IMR-90 (cell line): ENCODE measurements at regions not wholly inside any gene's neighbourhood (a gene's known extent, or its start where the extent isn't known, plus 50 kb on each side); places are given as distances from the start of the nearest gene placed in this dataset.

ENCODE experiments used
- ATAC-seq: fragments of 200-7000 bp; cut with Tn5 transposase; 2 replicates; pipeline ENCODE4 v1.9.1; 2020; ENCODE audit warnings: low read depth, mild to moderate bottlenecking, moderate library complexity
- BruUV-seq: library from RNA; stranded (reverse); fragments of 400-500 nt; replicated peaks from 2 replicates; lab custom pipeline; 2021; lab: Mats Ljungman, UMichigan
- CTCF ChIA-PET: fragments of 300-600 bp; formaldehyde crosslinking; extraction: SDS; loops from one replicate; lab custom pipeline; 2021; ENCODE audit warnings: antibody characterized with exemption; lab: Yijun Ruan, JAX
- POLR2A ChIA-PET: fragments of 300-600 bp; sonication (Branson Sonifier 250); formaldehyde crosslinking; loops from one replicate; lab custom pipeline; 2022; ENCODE audit warnings: antibody characterized with exemption; ENCODE audit not compliant: unreplicated experiment; lab: Charles Lee
- DNase-seq: peaks from one replicate; pipeline ENCODE4 v3.0.0; 2013
- H2AFZ ChIP-seq: replicated peaks from 2 replicates; pipeline ENCODE3; 2013; ENCODE audit warnings: low read length, mild to moderate bottlenecking; ENCODE audit not compliant: poor library complexity
- H2AK5ac ChIP-seq: 2 replicates; pipeline ENCODE4 v1.6.1; 2013; ENCODE audit warnings: low read depth, low read length, inconsistent platforms
- H2AK9ac ChIP-seq: replicated peaks from 2 replicates; pipeline ENCODE3; 2013; ENCODE audit warnings: mild to moderate bottlenecking, low read depth, low read length, moderate library complexity; ENCODE audit not compliant: poor library complexity
- H2BK120ac ChIP-seq: 2 replicates; pipeline ENCODE4 v1.6.1; 2013; ENCODE audit warnings: low read depth, low read length, inconsistent platforms
- H2BK15ac ChIP-seq: 3 replicates; pipeline ENCODE4 v1.6.1; 2013; ENCODE audit warnings: low read depth, low read length, inconsistent platforms
- H2BK20ac ChIP-seq: 2 replicates; pipeline ENCODE4 v1.6.1; 2013; ENCODE audit warnings: low read depth, mild to moderate bottlenecking, inconsistent platforms, low read length, moderate library complexity
- H2BK5ac ChIP-seq: 2 replicates; pipeline ENCODE4 v1.6.1; 2013; ENCODE audit warnings: mild to moderate bottlenecking, low read depth, low read length, inconsistent platforms; ENCODE audit not compliant: poor library complexity, severe bottlenecking
- H3K14ac ChIP-seq: replicated peaks from 2 replicates; pipeline ENCODE4 v1.6.1; 2013; ENCODE audit warnings: low read depth, low read length, inconsistent platforms
- H3K18ac ChIP-seq: 2 replicates; pipeline ENCODE4 v1.6.1; 2013; ENCODE audit warnings: low read depth, low read length, control low read depth
- H3K23ac ChIP-seq: 2 replicates; pipeline ENCODE4 v1.6.1; 2013; ENCODE audit warnings: low read depth, low read length, inconsistent platforms
- H3K27ac ChIP-seq: 2 replicates; pipeline ENCODE4 v1.5.1; 2013; ENCODE audit warnings: mild to moderate bottlenecking, control low read depth, low read length; ENCODE audit not compliant: insufficient read depth
- H3K27me3 ChIP-seq: 2 replicates; pipeline ENCODE4 v1.6.1; 2013; ENCODE audit warnings: low read length; ENCODE audit not compliant: control insufficient read depth, insufficient read depth
- H3K36me3 ChIP-seq: 2 replicates; pipeline ENCODE4 v1.6.1; 2013; ENCODE audit warnings: low read length, mixed read lengths; ENCODE audit not compliant: control insufficient read depth, insufficient read depth
- H3K4ac ChIP-seq: 2 replicates; pipeline ENCODE4 v1.6.1; 2013; ENCODE audit warnings: low read depth, low read length, inconsistent platforms
- H3K4me1 ChIP-seq: 2 replicates; pipeline ENCODE4 v1.6.1; 2013; ENCODE audit warnings: low read length, mixed read lengths; ENCODE audit not compliant: control insufficient read depth, insufficient read depth
- H3K4me2 ChIP-seq: 2 replicates; pipeline ENCODE4 v1.6.1; 2013; ENCODE audit warnings: low read depth, mild to moderate bottlenecking, control low read depth, low read length, moderate library complexity
- H3K4me3 ChIP-seq: 2 replicates; pipeline ENCODE4 v1.5.1; 2013; ENCODE audit warnings: low read depth, mild to moderate bottlenecking, control low read depth, low read length, moderate library complexity; ENCODE audit not compliant: insufficient read depth
- H3K56ac ChIP-seq: 2 replicates; pipeline ENCODE4 v1.6.1; 2013; ENCODE audit warnings: low read length, inconsistent platforms; ENCODE audit not compliant: insufficient read depth; ENCODE audit errors: extremely low read depth
- H3K79me1 ChIP-seq, 2 experiments: 2 replicates each; pipeline ENCODE4 v1.6.1; 2013; ENCODE audit warnings: low read length in 2 of 2, inconsistent platforms in 1 of 2, low read depth in 1 of 2
- H3K9ac ChIP-seq: 2 replicates; pipeline ENCODE4 v1.6.1; 2013; ENCODE audit warnings: low read depth, low read length, control low read depth
- H3K9me1 ChIP-seq: 2 replicates; pipeline ENCODE4 v1.6.1; 2013; ENCODE audit warnings: low read length, inconsistent platforms; ENCODE audit not compliant: insufficient read depth
- H3K9me3 ChIP-seq: 2 replicates; pipeline ENCODE4 v1.6.1; 2013; ENCODE audit warnings: low read length; ENCODE audit not compliant: control insufficient read depth, insufficient read depth
- H4K20me1 ChIP-seq: 2 replicates; pipeline ENCODE4 v1.6.1; 2013; ENCODE audit warnings: low read length, inconsistent platforms; ENCODE audit not compliant: insufficient read depth
- H4K5ac ChIP-seq: 2 replicates; pipeline ENCODE4 v1.6.1; 2013; ENCODE audit warnings: mild to moderate bottlenecking, low read depth, low read length, control low read depth
- H4K8ac ChIP-seq, 2 experiments: 2 replicates each; pipeline ENCODE4 v1.6.1; 2013; ENCODE audit warnings: low read depth in 2 of 2, low read length in 2 of 2, control low read depth in 1 of 2, inconsistent platforms in 1 of 2
- H4K91ac ChIP-seq: 2 replicates; pipeline ENCODE4 v1.6.1; 2013; ENCODE audit warnings: low read depth, low read length, inconsistent platforms; ENCODE audit not compliant: insufficient read depth
- BHLHE40 ChIP-seq: fragments of 150-350 bp; IDR thresholded peaks from 2 replicates; pipeline ENCODE4 v1.6.1; 2016; ENCODE audit warnings: mild to moderate bottlenecking, low read depth, low read length
- CEBPB ChIP-seq: IDR thresholded peaks from 2 replicates; pipeline ENCODE4 v1.6.1; 2012; ENCODE audit warnings: low read depth, low read length, improper control_type of control experiment
- CHD1 ChIP-seq: IDR thresholded peaks from 2 replicates; pipeline ENCODE4 v1.6.1; 2012; ENCODE audit warnings: low read depth, low read length, improper control_type of control experiment
- CTCF ChIP-seq: conservative IDR thresholded peaks from 2 replicates; pipeline ENCODE4 v1.5.1; 2012; ENCODE audit warnings: mild to moderate bottlenecking, low read depth, low read length, improper control_type of control experiment
- ELK1 ChIP-seq: fragments of 150-350 bp; IDR thresholded peaks from 2 replicates; pipeline ENCODE4 v1.6.1; 2016; ENCODE audit warnings: low read depth, mild to moderate bottlenecking, low read length, moderate library complexity, borderline replicate concordance
- FOS ChIP-seq: fragments of 150-350 bp; IDR thresholded peaks from 2 replicates; pipeline ENCODE4 v1.6.1; 2016; ENCODE audit warnings: low read depth, low read length
- MAFK ChIP-seq: IDR thresholded peaks from 2 replicates; pipeline ENCODE4 v1.6.1; 2012; ENCODE audit warnings: low read depth, low read length, improper control_type of control experiment
- MAZ ChIP-seq: IDR thresholded peaks from 2 replicates; pipeline ENCODE4 v1.6.1; 2012; ENCODE audit warnings: low read depth, mild to moderate bottlenecking, low read length, improper control_type of control experiment, moderate library complexity, borderline replicate concordance
- MXI1 ChIP-seq: IDR thresholded peaks from 2 replicates; pipeline ENCODE4 v1.6.1; 2012; ENCODE audit warnings: low read depth, mild to moderate bottlenecking, low read length, moderate library complexity, borderline replicate concordance
- NFE2L2 ChIP-seq: fragments of 150-350 bp; IDR thresholded peaks from 2 replicates; pipeline ENCODE4 v1.6.1; 2016; ENCODE audit warnings: low read depth, mild to moderate bottlenecking, low read length
- POLR2A ChIP-seq: IDR thresholded peaks from 2 replicates; pipeline ENCODE4 v1.6.1; 2012; ENCODE audit warnings: mild to moderate bottlenecking, low read depth, low read length
- RAD21 ChIP-seq: IDR thresholded peaks from 2 replicates; pipeline ENCODE4 v1.6.1; 2012; ENCODE audit warnings: low read length, improper control_type of control experiment
- RCOR1 ChIP-seq: IDR thresholded peaks from 2 replicates; pipeline ENCODE4 v1.6.1; 2012; ENCODE audit warnings: mild to moderate bottlenecking, low read length, improper control_type of control experiment; ENCODE audit not compliant: insufficient replicate concordance
- RFX5 ChIP-seq: IDR thresholded peaks from 2 replicates; pipeline ENCODE4 v1.8.0; 2012; ENCODE audit warnings: low read depth, mild to moderate bottlenecking, low read length, moderate library complexity
- SMC3 ChIP-seq: fragments of 150-350 bp; IDR thresholded peaks from 2 replicates; pipeline ENCODE4 v1.6.1; 2016; ENCODE audit warnings: low read depth, mild to moderate bottlenecking, antibody characterized with exemption, low read length, moderate library complexity
- USF2 ChIP-seq: fragments of 150-350 bp; IDR thresholded peaks from 2 replicates; pipeline ENCODE4 v1.6.1; 2017; ENCODE audit warnings: mild to moderate bottlenecking, antibody characterized with exemption, low read length, low read depth
- whole genome bisulfite sequencing, 2 experiments: methylation state at CpG; one replicate each; pipeline versions ENCODE4 v1.1.5 to v1.1.7; 2013; ENCODE audit warnings: missing lambda C conversion rate in 2 of 2; ENCODE audit not compliant: insufficient read length in 1 of 2; ENCODE audit errors: extremely low coverage in 2 of 2; 5-methylcytosine and 5-hydroxymethylcytosine counted together
- dilution Hi-C: fragments of 300-500 bp; cut with HindIII; formaldehyde crosslinking; loops from one replicate; pipeline ENCODE4 v1.14.3; 2018; ENCODE audit warnings: low sequenced_read_pairs; ENCODE audit not compliant: unreplicated experiment
- in situ Hi-C: fragments of 300-500 bp; cut with MboI; formaldehyde crosslinking; loops from 3 replicates; pipeline ENCODE4 v1.14.3; 2019; ENCODE audit warnings: low sequenced_read_pairs, inconsistent platforms, mixed read lengths
- intact Hi-C: fragments of 100-400 bp; cut with micrococcal nuclease; formaldehyde crosslinking; loops from 2 replicates; pipeline ENCODE4 v1.10.0; 2022

GRCh38 chr14:81625343-81625742 lies 91.7 kb upstream of the SEL1L start:
- Histone ChIP-seq H2BK5ac (no peak overlapping the region), H4K5ac (no peak overlapping the region), H3K4ac (no peak overlapping the region), H3K36me3 (no peaks in the 10 kb centered on the region), H3K14ac (no peak overlapping the region), H3K56ac (no peak overlapping the region), H2BK15ac (no peak overlapping the region), H2AFZ (no peak overlapping the region), H4K91ac (no peak overlapping the region), H3K4me2 (no peak overlapping the region), H3K27me3 (no peaks in the 10 kb centered on the region), H3K9me3 (peaks cover 6% of the 10 kb centered on the region), H4K20me1 (no peaks in the 10 kb centered on the region), H2AK5ac (no peak overlapping the region), H3K79me1 (no peaks in the 10 kb centered on the region), H3K27ac (no peak overlapping the region), H3K9ac (no peak overlapping the region), H4K8ac (no peak overlapping the region), H3K9me1 (no peaks in the 10 kb centered on the region), H2BK20ac (no peak overlapping the region), H2BK120ac (no peak overlapping the region), H3K4me3 (no peak overlapping the region), H3K18ac (no peak overlapping the region), H3K23ac (no peak overlapping the region), H2AK9ac (no peak overlapping the region), H3K4me1 (no peaks in the 10 kb centered on the region)
- TF ChIP-seq NFE2L2 = no peak
- TF ChIP-seq MAZ = no peak
- TF ChIP-seq SMC3 = no peak
- no peak for TF ChIP-seq CHD1
- TF ChIP-seq POLR2A = no peak
- no peak for TF ChIP-seq MXI1
- no peak for TF ChIP-seq ELK1
- TF ChIP-seq FOS = no peak
- no peak for TF ChIP-seq RCOR1
- TF ChIP-seq CTCF = no peak
- no peak for TF ChIP-seq USF2
- TF ChIP-seq RFX5 = no peak
- no peak for TF ChIP-seq RAD21
- no peak for TF ChIP-seq BHLHE40
- TF ChIP-seq CEBPB = no peak
- TF ChIP-seq MAFK = no peak
- WGBS, 2 experiments = no CpG with 5 or more reads among the region's 1 CpG
- intact Hi-C loops = no loop called here
- no peak for ATAC-seq
- in situ Hi-C loops = no loop called here
- dilution Hi-C loops = no loop called here
- no TSS peak for BruUV-seq
- ChIA-PET CTCF (interaction anchor here (0.6 kb wide), 1 partner anchor 19 kb away, joined by 3 read pairs; no protein-coding TSS in a partner anchor), POLR2A (no interaction called here)
- DNase-seq = no peak
